HepG2 (cell line): ENCODE measurements at regions not wholly inside any gene's neighbourhood (a gene's known extent, or its start where the extent isn't known, plus 50 kb on each side); places are given as distances from the start of the nearest gene placed in this dataset.

ENCODE experiments used
- ATAC-seq: fragments of 200-7000 bp; cut with Tn5 transposase; 3 replicates; pipeline ENCODE4 v1.9.1; 2020; ENCODE audit warnings: mild to moderate bottlenecking, moderate library complexity
- BruUV-seq: library from RNA; stranded (reverse); fragments of 400-500 nt; replicated peaks from 2 replicates; lab custom pipeline; 2021; lab: Mats Ljungman, UMichigan
- CTCF ChIA-PET: fragments of 300-600 bp; formaldehyde crosslinking; extraction: SDS; loops from one replicate; lab custom pipeline; 2021; ENCODE audit warnings: low total read pairs, inconsistent platforms, low intra/inter-chr PET ratio; lab: Yijun Ruan, JAX
- POLR2A ChIA-PET: fragments of 350-600 bp; sonication (Branson Sonifier 250); formaldehyde crosslinking; loops from one replicate; lab custom pipeline; 2020; ENCODE audit warnings: antibody characterized with exemption, inconsistent platforms; lab: Yijun Ruan, JAX
- DNase-seq: peaks from one replicate; pipeline ENCODE4 v3.0.0-alpha.2; 2015; ENCODE audit warnings: low spot score
- FAIRE-seq: peaks from 3 replicates; lab custom pipeline; 2011; peaks lifted over from hg19 to GRCh38; lab: Jason Lieb, UNC
- H2AFZ ChIP-seq: one replicate; pipeline ENCODE4 v1.6.1; 2011; ENCODE audit warnings: low read length, inconsistent platforms
- H3K27ac ChIP-seq: fragments of 300-600 bp; 3 replicates; pipeline ENCODE4 v1.8.0; 2011; ENCODE audit warnings: mixed run types, mild to moderate bottlenecking, mixed read lengths, low read length, inconsistent platforms; ENCODE audit not compliant: insufficient read depth; ENCODE audit errors: extremely low read length
- H3K27me3 ChIP-seq, 2 experiments: fragments of 200-600 bp in 1 of 2; 2 replicates in 1 of 2; 3 replicates in 1 of 2; pipeline versions ENCODE4 v1.6.0 to v1.8.0; 2011; ENCODE audit warnings: low read length in 2 of 2, mild to moderate bottlenecking in 2 of 2, moderate library complexity in 2 of 2, inconsistent platforms in 1 of 2; ENCODE audit not compliant: insufficient read depth in 2 of 2, control insufficient read depth in 1 of 2
- H3K36me3 ChIP-seq, 2 experiments: fragments of 200-600 bp in 1 of 2; replicated peaks in 1 of 2; 2 replicates in 1 of 2; 3 replicates in 1 of 2; pipeline versions ENCODE4 v1.5.1 to v1.8.0; 2011; ENCODE audit warnings: low read length in 2 of 2, inconsistent platforms in 1 of 2; ENCODE audit not compliant: insufficient read depth in 2 of 2, control insufficient read depth in 1 of 2
- H3K4me1 ChIP-seq: 2 replicates; pipeline ENCODE4 v1.5.1; 2012; ENCODE audit warnings: low read length, inconsistent platforms; ENCODE audit not compliant: insufficient read depth
- H3K4me2 ChIP-seq: 2 replicates; pipeline ENCODE4 v1.6.0; 2011; ENCODE audit warnings: low read depth, low read length, inconsistent platforms
- H3K4me3 ChIP-seq, 3 experiments: fragments of 200-600 bp in 1 of 3; sonication (generic), shearing (Covaris generic) in 1 of 3; replicated peaks in 1 of 3; 2 replicates each; pipeline ENCODE4 v1.5.1; 2011 to 2016; ENCODE audit warnings: low read length in 3 of 3, inconsistent platforms in 2 of 3, low read depth in 2 of 3, mild to moderate bottlenecking in 2 of 3, control low read depth in 1 of 3, mixed read lengths in 1 of 3; ENCODE audit not compliant: insufficient read depth in 1 of 3
- H3K79me2 ChIP-seq: one replicate; pipeline ENCODE4 v1.6.1; 2011; ENCODE audit warnings: low read length, inconsistent platforms; ENCODE audit not compliant: insufficient read depth
- H3K9ac ChIP-seq: 2 replicates; pipeline ENCODE4 v1.6.0; 2011; ENCODE audit warnings: mild to moderate bottlenecking, low read depth, low read length, inconsistent platforms; ENCODE audit not compliant: insufficient read depth
- H3K9me3 ChIP-seq: 2 replicates; pipeline ENCODE4 v1.5.1; 2012; ENCODE audit warnings: mild to moderate bottlenecking, low read length
- H4K20me1 ChIP-seq: 2 replicates; pipeline ENCODE4 v1.6.0; 2011; ENCODE audit warnings: inconsistent platforms, mild to moderate bottlenecking, low read length, moderate library complexity; ENCODE audit not compliant: insufficient read depth
- AKNA ChIP-seq: sonication (generic); formaldehyde crosslinking; IDR thresholded peaks from 2 replicates; pipeline ENCODE4 v1.4.0; 2020; ENCODE audit warnings: missing genetic modification reagents, borderline replicate concordance
- ATF2 ChIP-seq: sonication (generic); formaldehyde crosslinking; IDR thresholded peaks from 2 replicates; pipeline ENCODE4 v1.4.0; 2020; ENCODE audit warnings: missing genetic modification reagents
- CC2D1A ChIP-seq: sonication (generic); formaldehyde crosslinking; IDR thresholded peaks from 2 replicates; pipeline ENCODE4 v1.8.1; 2023; ENCODE audit warnings: mild to moderate bottlenecking, missing genetic modification reagents
- CHCHD3 ChIP-seq: sonication (generic); formaldehyde crosslinking; IDR thresholded peaks from 2 replicates; pipeline ENCODE4 v1.8.0; 2022; ENCODE audit warnings: mild to moderate bottlenecking, missing genetic modification reagents, moderate library complexity
- E2F2 ChIP-seq: sonication (generic); formaldehyde crosslinking; IDR thresholded peaks from 2 replicates; pipeline ENCODE4 v1.4.0; 2020; ENCODE audit warnings: missing genetic modification reagents, borderline replicate concordance
- NFE2 ChIP-seq: sonication (generic); formaldehyde crosslinking; IDR thresholded peaks from 2 replicates; pipeline ENCODE4 v1.4.0; 2020; ENCODE audit warnings: missing genetic modification reagents
- TGIF2 ChIP-seq: IDR thresholded peaks from 2 replicates; pipeline ENCODE4 v1.6.1; 2016; ENCODE audit warnings: control low read depth, missing compliant biosample characterization
- ZNF619 ChIP-seq: sonication (generic); formaldehyde crosslinking; IDR thresholded peaks from 2 replicates; pipeline ENCODE4 v1.4.0; 2020; ENCODE audit warnings: mild to moderate bottlenecking, missing genetic modification reagents
- ZNF737 ChIP-seq: sonication (generic); formaldehyde crosslinking; IDR thresholded peaks from 2 replicates; pipeline ENCODE4 v1.5.0; 2020; ENCODE audit warnings: missing genetic modification reagents, mild to moderate bottlenecking, borderline replicate concordance
- ZNF749 ChIP-seq: sonication (generic); formaldehyde crosslinking; IDR thresholded peaks from 2 replicates; pipeline ENCODE4 v1.8.0; 2022; ENCODE audit warnings: mild to moderate bottlenecking, missing genetic modification reagents, moderate library complexity, borderline replicate concordance
- ZNF766 ChIP-seq: sonication (generic); formaldehyde crosslinking; IDR thresholded peaks from 2 replicates; pipeline ENCODE4 v1.5.0; 2020; ENCODE audit warnings: missing genetic modification reagents, borderline replicate concordance
- ZNF784 ChIP-seq: sonication (generic); formaldehyde crosslinking; IDR thresholded peaks from 2 replicates; pipeline ENCODE4 v1.5.1; 2020; ENCODE audit warnings: missing genetic modification reagents, mild to moderate bottlenecking, borderline replicate concordance
- ZSCAN22 ChIP-seq: sonication (generic); formaldehyde crosslinking; IDR thresholded peaks from 2 replicates; pipeline ENCODE4 v1.4.0; 2020; ENCODE audit warnings: mild to moderate bottlenecking, missing genetic modification reagents
- WGBS: methylation state at CpG from one replicate; pipeline ENCODE4 v1.1.6; 2017; ENCODE audit warnings: low lambda C conversion rate; 5-methylcytosine and 5-hydroxymethylcytosine counted together
- in situ Hi-C: cut with HindIII; loops from 2 replicates; pipeline ENCODE4 v1.10.0; 2017; ENCODE audit warnings: low pct_unique_long_range_greater_than_20kb; ENCODE audit not compliant: extremely low pct_ligation_motif_present
- intact Hi-C: fragments of 100-400 bp; cut with micrococcal nuclease; formaldehyde crosslinking; loops from one replicate; pipeline ENCODE4 v1.10.0; 2022; ENCODE audit not compliant: unreplicated experiment

GRCh38 chr15:69987492-69988489 is 109.9 kb downstream of the TLE3 start (continued):
- no peak for TF ChIP-seq ZNF737
- no peak for TF ChIP-seq CHCHD3 (CRISPR knock-in tag)
- no peak for TF ChIP-seq CC2D1A (CRISPR knock-in tag)
- TF ChIP-seq ZNF784 = no peak
- TF ChIP-seq ZSCAN22 (CRISPR knock-in tag) = no peak

- H3K9me3 ChIP-seq = no peaks in the 10 kb centered on the region
- no peak overlapping the region for H2AFZ ChIP-seq
- in situ Hi-C loops = no loop called here
- no peak for DNase-seq
- intact Hi-C loops = no loop called here
- no peak for FAIRE-seq
- no peak for ATAC-seq
- H3K4me1 ChIP-seq = no peaks in the 10 kb centered on the region
- ChIA-PET CTCF (no interaction called here), POLR2A (no interaction called here)
- H3K4me2 ChIP-seq = no peak overlapping the region
- no TSS peak for BruUV-seq
- H4K20me1 ChIP-seq = no peaks in the 10 kb centered on the region
- H3K27ac ChIP-seq = no peak overlapping the region
- peaks cover 7 to 52% of the 10 kb centered on the region in 2 experiments; a peak in 4 of 5 replicates for H3K27me3 ChIP-seq
- H3K79me2 ChIP-seq = no peaks in the 10 kb centered on the region
- no peaks in the 10 kb centered on the region for H3K36me3 ChIP-seq
- no peak overlapping the region for H3K4me3 ChIP-seq
- WGBS = 14% methylated on average over 8 of the region's 10 CpGs
- no peak overlapping the region for H3K9ac ChIP-seq
- TF ChIP-seq ZNF749 (CRISPR knock-in tag) (no peak), TGIF2 (no peak), NFE2 (no peak), AKNA (no peak), ATF2 (no peak), ZNF619 (CRISPR knock-in tag) (no peak), ZNF766 (CRISPR knock-in tag) (no peak), E2F2 (no peak)
Measured at GRCh38 chr15:69988541-69989225, 109.0 kb downstream of the TLE3 start.
